ENCODE measurements at regions not wholly inside any gene's neighbourhood (a gene's known extent, or its start where the extent isn't known, plus 50 kb on each side); places are given as distances from the start of the nearest gene placed in this dataset.

GRCh38 chr1:56218023-56218422 is 361.3 kb downstream of the PLPP3 start:
- no peaks in the 10 kb centered on the region for H3K79me2 ChIP-seq (ENCODE audit: insufficient read depth, low read length)
- H3K9ac ChIP-seq (ENCODE audit: low read depth, low read length, poor library complexity, severe bottlenecking) = no peak overlapping the region
- no peak overlapping the region for H3K4me3 ChIP-seq (ENCODE audit: low read length, poor library complexity, severe bottlenecking)
- no peaks in the 10 kb centered on the region for H3K9me2 ChIP-seq (replicated peaks; ENCODE audit: low read depth, low read length)
- H3K27me3 ChIP-seq (ENCODE audit: insufficient read depth, low read length, poor library complexity, severe bottlenecking) = no peaks in the 10 kb centered on the region
- H2AFZ ChIP-seq (ENCODE audit: low read length) = no peak overlapping the region
- no peaks in the 10 kb centered on the region for H3K4me1 ChIP-seq (ENCODE audit: insufficient read depth, low read length, poor library complexity, severe bottlenecking)
- no peaks in the 10 kb centered on the region for H4K20me1 ChIP-seq (ENCODE audit: insufficient read depth, low read length, poor library complexity, severe bottlenecking)
- no peaks in the 10 kb centered on the region for H3F3A ChIP-seq (ENCODE audit: low read depth)
- H3K9me3 ChIP-seq (ENCODE audit: insufficient read depth, low read depth, low read length) = no peaks in the 10 kb centered on the region
- H3K36me3 ChIP-seq (ENCODE audit: insufficient read depth, low read length) = no peaks in the 10 kb centered on the region
- no peak for TF ChIP-seq EZH2phosphoT487 (IDR thresholded peaks at IDR 0.05; ENCODE audit: borderline replicate concordance)
- TF ChIP-seq CTCF (conservative IDR thresholded peaks at IDR 0.05; ENCODE audit: low read length) = no peak
- H3K4me2 ChIP-seq (ENCODE audit: low read depth, low read length, poor library complexity, severe bottlenecking) = no peak overlapping the region

GRCh38 chr1:56216218-56216617 is 363.1 kb downstream of the PLPP3 start:
- no peaks in the 10 kb centered on the region for H3K27me3 ChIP-seq (ENCODE audit: insufficient read depth, low read length, poor library complexity, severe bottlenecking)
- no peaks in the 10 kb centered on the region for H3K4me1 ChIP-seq (ENCODE audit: insufficient read depth, low read length, poor library complexity, severe bottlenecking)
- no peak overlapping the region for H3K9ac ChIP-seq (ENCODE audit: low read depth, low read length, poor library complexity, severe bottlenecking)
- H3F3A ChIP-seq (ENCODE audit: low read depth) = no peaks in the 10 kb centered on the region
- H3K36me3 ChIP-seq (ENCODE audit: insufficient read depth, low read length) = no peaks in the 10 kb centered on the region
- no peak overlapping the region for H3K4me3 ChIP-seq (ENCODE audit: low read length, poor library complexity, severe bottlenecking)
- no peaks in the 10 kb centered on the region for H3K79me2 ChIP-seq (ENCODE audit: insufficient read depth, low read length)
- TF ChIP-seq CTCF (conservative IDR thresholded peaks at IDR 0.05; ENCODE audit: low read length) = no peak
- no peak for TF ChIP-seq EZH2phosphoT487 (IDR thresholded peaks at IDR 0.05; ENCODE audit: borderline replicate concordance)
- H2AFZ ChIP-seq (ENCODE audit: low read length) = no peak overlapping the region
- H3K4me2 ChIP-seq (ENCODE audit: low read depth, low read length, poor library complexity, severe bottlenecking) = no peak overlapping the region
- H3K9me3 ChIP-seq (ENCODE audit: insufficient read depth, low read depth, low read length) = no peaks in the 10 kb centered on the region
- no peaks in the 10 kb centered on the region for H3K9me2 ChIP-seq (replicated peaks; ENCODE audit: low read depth, low read length)
- no peaks in the 10 kb centered on the region for H4K20me1 ChIP-seq (ENCODE audit: insufficient read depth, low read length, poor library complexity, severe bottlenecking)

- no peaks in the 10 kb centered on the region for H3F3A ChIP-seq (ENCODE audit: low read depth)
- no peak overlapping the region for H3K9ac ChIP-seq (ENCODE audit: low read depth, low read length, poor library complexity, severe bottlenecking)
- no peaks in the 10 kb centered on the region for H3K9me2 ChIP-seq (replicated peaks; ENCODE audit: low read depth, low read length)
- no peak for TF ChIP-seq CTCF (conservative IDR thresholded peaks at IDR 0.05; ENCODE audit: low read length)
- no peak for TF ChIP-seq EZH2phosphoT487 (IDR thresholded peaks at IDR 0.05; ENCODE audit: borderline replicate concordance)
- no peaks in the 10 kb centered on the region for H3K79me2 ChIP-seq (ENCODE audit: insufficient read depth, low read length)
- H3K4me3 ChIP-seq (ENCODE audit: low read length, poor library complexity, severe bottlenecking) = no peak overlapping the region
- no peak overlapping the region for H3K4me2 ChIP-seq (ENCODE audit: low read depth, low read length, poor library complexity, severe bottlenecking)
- H3K9me3 ChIP-seq (ENCODE audit: insufficient read depth, low read depth, low read length) = no peaks in the 10 kb centered on the region
- H3K27me3 ChIP-seq (ENCODE audit: insufficient read depth, low read length, poor library complexity, severe bottlenecking) = no peaks in the 10 kb centered on the region
- H4K20me1 ChIP-seq (ENCODE audit: insufficient read depth, low read length, poor library complexity, severe bottlenecking) = no peaks in the 10 kb centered on the region
- no peaks in the 10 kb centered on the region for H3K4me1 ChIP-seq (ENCODE audit: insufficient read depth, low read length, poor library complexity, severe bottlenecking)
- no peaks in the 10 kb centered on the region for H3K36me3 ChIP-seq (ENCODE audit: insufficient read depth, low read length)
- no peak overlapping the region for H2AFZ ChIP-seq (ENCODE audit: low read length)
These were observed 363.6 kb downstream of the PLPP3 start for GRCh38 chr1:56215771-56216170.

All from Loucy (cell line).